H9 (cell line): ENCODE measurements at regions not wholly inside any gene's neighbourhood (a gene's known extent, or its start where the extent isn't known, plus 50 kb on each side); places are given as distances from the start of the nearest gene placed in this dataset.

Source experiments
- DNase-seq: peaks from one replicate; pipeline ENCODE4 v3.0.0-alpha.2; 2017
- H2AFZ ChIP-seq: one replicate; pipeline ENCODE4 v1.6.1; 2013; ENCODE audit warnings: mild to moderate bottlenecking, low read length, control low read depth, moderate library complexity
- H2AK5ac ChIP-seq: 2 replicates; pipeline ENCODE4 v1.6.1; 2013; ENCODE audit warnings: low read length, control low read depth, mixed read lengths; ENCODE audit not compliant: insufficient read length
- H2BK120ac ChIP-seq: one replicate; pipeline ENCODE4 v1.6.1; 2013; ENCODE audit warnings: low read depth, mild to moderate bottlenecking, low read length, control low read depth, inconsistent platforms; ENCODE audit not compliant: poor library complexity, severe bottlenecking
- H2BK12ac ChIP-seq: 2 replicates; pipeline ENCODE4 v1.6.1; 2013; ENCODE audit warnings: low read length, control low read depth, mixed read lengths, low read depth; ENCODE audit not compliant: insufficient read length
- H2BK15ac ChIP-seq: 2 replicates; pipeline ENCODE4 v1.6.1; 2013; ENCODE audit warnings: low read depth, low read length, control low read depth
- H2BK20ac ChIP-seq: one replicate; pipeline ENCODE4 v1.6.1; 2013; ENCODE audit warnings: low read depth, mild to moderate bottlenecking, low read length, control low read depth, inconsistent platforms; ENCODE audit not compliant: poor library complexity, severe bottlenecking
- H2BK5ac ChIP-seq: 2 replicates; pipeline ENCODE4 v1.6.1; 2013; ENCODE audit warnings: low read length, control low read depth, mixed read lengths; ENCODE audit not compliant: insufficient read length
- H3K14ac ChIP-seq: 2 replicates; pipeline ENCODE4 v1.6.1; 2013; ENCODE audit warnings: low read length, control low read depth; ENCODE audit not compliant: insufficient read depth
- H3K18ac ChIP-seq: 2 replicates; pipeline ENCODE4 v1.6.1; 2013; ENCODE audit warnings: low read depth, mild to moderate bottlenecking, mixed read lengths, low read length, control low read depth; ENCODE audit not compliant: insufficient read length
- H3K23ac ChIP-seq: 2 replicates; pipeline ENCODE4 v1.6.1; 2013; ENCODE audit warnings: low read length, control low read depth, mixed read lengths, low read depth; ENCODE audit not compliant: insufficient read length
- H3K23me2 ChIP-seq: 2 replicates; pipeline ENCODE4 v1.6.1; 2013; ENCODE audit warnings: low read depth, mild to moderate bottlenecking, mixed read lengths, low read length, control low read depth; ENCODE audit not compliant: insufficient read length, poor library complexity, severe bottlenecking
- H3K27ac ChIP-seq: 2 replicates; pipeline ENCODE4 v1.5.1; 2013; ENCODE audit warnings: low read length, control low read depth, mixed read lengths, low read depth; ENCODE audit not compliant: insufficient read length
- H3K27me3 ChIP-seq: 2 replicates; pipeline ENCODE4 v1.6.1; 2013; ENCODE audit warnings: low read length, control low read depth, inconsistent platforms; ENCODE audit not compliant: insufficient read depth
- H3K4ac ChIP-seq: 2 replicates; pipeline ENCODE4 v1.6.1; 2013; ENCODE audit warnings: low read depth, mild to moderate bottlenecking, control low read depth, inconsistent platforms, low read length, moderate library complexity
- H3K4me1 ChIP-seq: 2 replicates; pipeline ENCODE4 v1.6.1; 2013; ENCODE audit warnings: low read length, control low read depth, inconsistent platforms; ENCODE audit not compliant: insufficient read depth
- H3K4me2 ChIP-seq: 2 replicates; pipeline ENCODE4 v1.6.1; 2013; ENCODE audit warnings: low read length, control low read depth, mixed read lengths; ENCODE audit not compliant: insufficient read length, insufficient read depth
- H3K56ac ChIP-seq: 2 replicates; pipeline ENCODE4 v1.6.1; 2013; ENCODE audit warnings: low read depth, mild to moderate bottlenecking, mixed read lengths, low read length, control low read depth; ENCODE audit not compliant: insufficient read length
- H3K79me1 ChIP-seq: 2 replicates; pipeline ENCODE4 v1.6.1; 2013; ENCODE audit warnings: low read depth, mild to moderate bottlenecking, moderate library complexity, low read length, control low read depth, inconsistent platforms; ENCODE audit not compliant: insufficient read depth, poor library complexity, severe bottlenecking
- H3K79me2 ChIP-seq: 2 replicates; pipeline ENCODE4 v1.6.1; 2013; ENCODE audit warnings: low read length, control low read depth, inconsistent platforms; ENCODE audit not compliant: insufficient read depth
- H3K9ac ChIP-seq: 2 replicates; pipeline ENCODE4 v1.6.1; 2013; ENCODE audit warnings: low read length, control low read depth, mixed read lengths; ENCODE audit not compliant: insufficient read length; ENCODE audit errors: extremely low read depth
- H3K9me3 ChIP-seq: one replicate; pipeline ENCODE4 v1.6.1; 2013; ENCODE audit warnings: low read depth, low read length, inconsistent platforms; ENCODE audit not compliant: control insufficient read depth
- H3T11ph ChIP-seq: one replicate; pipeline ENCODE4 v1.6.1; 2013; ENCODE audit warnings: mild to moderate bottlenecking, low read length, control low read depth, inconsistent platforms
- H4K20me1 ChIP-seq: one replicate; pipeline ENCODE4 v1.6.1; 2013; ENCODE audit not compliant: control insufficient read depth, insufficient read length, insufficient read depth
- H4K5ac ChIP-seq: 2 replicates; pipeline ENCODE4 v1.6.1; 2013; ENCODE audit warnings: low read depth, mild to moderate bottlenecking, mixed read lengths, low read length, control low read depth; ENCODE audit not compliant: insufficient read length
- H4K8ac ChIP-seq: replicated peaks from 2 replicates; pipeline ENCODE4 v1.6.1; 2013; ENCODE audit warnings: low read length, control low read depth, mixed read lengths, low read depth; ENCODE audit not compliant: insufficient read length
- H4K91ac ChIP-seq: 2 replicates; pipeline ENCODE4 v1.6.1; 2013; ENCODE audit warnings: low read depth, mild to moderate bottlenecking, moderate library complexity, mixed read lengths, low read length, control low read depth; ENCODE audit not compliant: insufficient read length
- H3K27ac Mint-ChIP-seq, 3 experiments: 2 replicates in 2 of 3; 3 replicates in 1 of 3; pipeline ENCODE4 v1.8.0; 2020 to 2021; ENCODE audit warnings: mixed read lengths in 3 of 3, mild to moderate bottlenecking in 1 of 3, moderate library complexity in 1 of 3
- H3K27me3 Mint-ChIP-seq: 2 replicates; pipeline ENCODE4 v1.8.0; 2021; ENCODE audit warnings: low read depth, mild to moderate bottlenecking, moderate library complexity, mixed read lengths
- H3K36me3 Mint-ChIP-seq, 3 experiments: 2 replicates in 2 of 3; 3 replicates in 1 of 3; pipeline ENCODE4 v1.8.0; 2020 to 2021; ENCODE audit warnings: low read depth in 3 of 3, mixed read lengths in 3 of 3; ENCODE audit not compliant: insufficient read depth in 1 of 3
- H3K4me1 Mint-ChIP-seq, 2 experiments: 2 replicates each; pipeline ENCODE4 v1.8.0; 2020; ENCODE audit warnings: mixed read lengths in 2 of 2
- H3K4me3 Mint-ChIP-seq, 2 experiments: 2 replicates in 1 of 2; 3 replicates in 1 of 2; pipeline ENCODE4 v1.8.0; 2020 to 2021; ENCODE audit warnings: mild to moderate bottlenecking in 2 of 2, mixed read lengths in 2 of 2, moderate library complexity in 1 of 2
- H3K9me3 Mint-ChIP-seq, 2 experiments: 2 replicates in 1 of 2; 3 replicates in 1 of 2; pipeline ENCODE4 v1.8.0; 2020; ENCODE audit warnings: mild to moderate bottlenecking in 2 of 2, mixed read lengths in 2 of 2, moderate library complexity in 1 of 2
- CTCF ChIP-seq: fragments of 200-600 bp; sonication (generic); conservative IDR thresholded peaks from 3 replicates; pipeline ENCODE4 v1.8.0; 2021; ENCODE audit warnings: antibody characterized with exemption, mild to moderate bottlenecking
- WGBS: extraction: QIAGEN DNeasy Blood & Tissue Kit; methylation state at CpG from one replicate; pipeline ENCODE4 v1.1.7; 2013; ENCODE audit warnings: missing lambda C conversion rate, low lambda C conversion rate, mixed read lengths; ENCODE audit not compliant: insufficient read length; ENCODE audit errors: extremely low coverage; 5-methylcytosine and 5-hydroxymethylcytosine counted together

- Histone ChIP-seq H3K27ac (no peak overlapping the region), H3K79me2 (no peaks in the 10 kb centered on the region), H4K5ac (no peak overlapping the region), H3K4me2 (no peak overlapping the region), H3K9ac (no peak overlapping the region), H4K8ac (no peak overlapping the region), H2BK12ac (no peak overlapping the region), H2BK120ac (no peak overlapping the region), H4K91ac (no peak overlapping the region), H3K9me3 (no peaks in the 10 kb centered on the region), H3K18ac (no peak overlapping the region), H2BK20ac (no peak overlapping the region), H3T11ph (no peak overlapping the region), H3K4ac (no peak overlapping the region), H3K23me2 (peaks cover 2% of the 10 kb centered on the region), H3K27me3 (no peaks in the 10 kb centered on the region), H3K79me1 (no peaks in the 10 kb centered on the region), H3K14ac (no peak overlapping the region), H3K23ac (no peak overlapping the region), H2AFZ (no peak overlapping the region), H2AK5ac (no peak overlapping the region), H4K20me1 (no peaks in the 10 kb centered on the region), H2BK15ac (no peak overlapping the region), H2BK5ac (no peak overlapping the region), H3K4me1 (no peaks in the 10 kb centered on the region; the same call in 1 of the 2 replicates), H3K56ac (no peak overlapping the region)
- no peak for TF ChIP-seq CTCF
- DNase-seq: no peak
- no peak overlapping the region for H3K4me3 Mint-ChIP-seq
- H3K9me3 Mint-ChIP-seq: peaks cover 2 to 4% of the 10 kb centered on the region in 2 experiments; a peak in 2 of 5 replicates
- H3K27me3 Mint-ChIP-seq: no peaks in the 10 kb centered on the region
- peaks cover 7 to 11% of the 10 kb centered on the region in 2 experiments for H3K4me1 Mint-ChIP-seq
- H3K36me3 Mint-ChIP-seq: peaks cover 0 to 3% (median 0%) of the 10 kb centered on the region in 3 experiments; a peak in 1 of 7 replicates
- no peak overlapping the region for H3K27ac Mint-ChIP-seq
- no CpG with 5 or more reads among the region's 2 CpGs for WGBS
Observed at GRCh38 chr3:166696103-166696502, 684.0 kb downstream of the ZBBX start.
